RWPE2 (cell line): ENCODE measurements at regions not wholly inside any gene's neighbourhood (a gene's known extent, or its start where the extent isn't known, plus 50 kb on each side); places are given as distances from the start of the nearest gene placed in this dataset.

Experiments used
- ATAC-seq: fragments of 200-7000 bp; cut with Tn5 transposase; 3 replicates; pipeline ENCODE4 v1.9.1; 2021; ENCODE audit warnings: low read depth
- DNase-seq: peaks from one replicate; pipeline ENCODE4 v3.0.0-alpha.2; 2020; ENCODE audit warnings: low spot score
- H3K27ac ChIP-seq: fragments of 450-650 bp; 2 replicates; pipeline ENCODE4 v1.5.1; 2017; ENCODE audit warnings: mild to moderate bottlenecking; ENCODE audit not compliant: poor library complexity, severe bottlenecking
- H3K27me3 ChIP-seq: fragments of 250-450 bp; sonication (Bioruptor Pico); 2 replicates; pipeline ENCODE4 v1.5.1; 2021; ENCODE audit warnings: mild to moderate bottlenecking, moderate library complexity; ENCODE audit not compliant: insufficient read depth, poor library complexity, severe bottlenecking
- H3K36me3 ChIP-seq: fragments of 250-450 bp; sonication (Bioruptor Pico); 2 replicates; pipeline ENCODE4 v1.5.1; 2020; ENCODE audit warnings: low read depth, mild to moderate bottlenecking, moderate library complexity
- H3K4me1 ChIP-seq: fragments of 250-450 bp; sonication (Bioruptor Pico); 2 replicates; pipeline ENCODE4 v1.5.1; 2021; ENCODE audit warnings: mild to moderate bottlenecking, moderate library complexity; ENCODE audit not compliant: insufficient read depth, poor library complexity, severe bottlenecking
- H3K4me3 ChIP-seq: fragments of 250-450 bp; sonication (Bioruptor Pico); 2 replicates; pipeline ENCODE4 v1.5.1; 2021; ENCODE audit warnings: mild to moderate bottlenecking, moderate library complexity; ENCODE audit not compliant: severe bottlenecking
- H3K9me3 ChIP-seq: fragments of 250-450 bp; sonication (Bioruptor Pico); 2 replicates; pipeline ENCODE4 v1.5.1; 2021; ENCODE audit warnings: mild to moderate bottlenecking, moderate library complexity; ENCODE audit not compliant: severe bottlenecking
- TF ChIP-seq, protein P1 (sequence below): fragments of 450-650 bp; IDR thresholded peaks from one replicate; pipeline ENCODE4 v1.5.1; 2017; ENCODE audit warnings: mild to moderate bottlenecking, moderate library complexity; ENCODE audit not compliant: poor library complexity, severe bottlenecking

GRCh38 chr13:50141375-50141975 is 126.2 kb downstream of the KCNRG start:
- Histone ChIP-seq H3K4me3 (no peak overlapping the region), H3K36me3 (no peaks in the 10 kb centered on the region), H3K9me3 (no peaks in the 10 kb centered on the region), H3K27ac (no peak overlapping the region), H3K4me1 (no peaks in the 10 kb centered on the region), H3K27me3 (no peaks in the 10 kb centered on the region)
- DNase-seq = no peak
- ATAC-seq = no peak
- TF ChIP-seq, protein P1, sequence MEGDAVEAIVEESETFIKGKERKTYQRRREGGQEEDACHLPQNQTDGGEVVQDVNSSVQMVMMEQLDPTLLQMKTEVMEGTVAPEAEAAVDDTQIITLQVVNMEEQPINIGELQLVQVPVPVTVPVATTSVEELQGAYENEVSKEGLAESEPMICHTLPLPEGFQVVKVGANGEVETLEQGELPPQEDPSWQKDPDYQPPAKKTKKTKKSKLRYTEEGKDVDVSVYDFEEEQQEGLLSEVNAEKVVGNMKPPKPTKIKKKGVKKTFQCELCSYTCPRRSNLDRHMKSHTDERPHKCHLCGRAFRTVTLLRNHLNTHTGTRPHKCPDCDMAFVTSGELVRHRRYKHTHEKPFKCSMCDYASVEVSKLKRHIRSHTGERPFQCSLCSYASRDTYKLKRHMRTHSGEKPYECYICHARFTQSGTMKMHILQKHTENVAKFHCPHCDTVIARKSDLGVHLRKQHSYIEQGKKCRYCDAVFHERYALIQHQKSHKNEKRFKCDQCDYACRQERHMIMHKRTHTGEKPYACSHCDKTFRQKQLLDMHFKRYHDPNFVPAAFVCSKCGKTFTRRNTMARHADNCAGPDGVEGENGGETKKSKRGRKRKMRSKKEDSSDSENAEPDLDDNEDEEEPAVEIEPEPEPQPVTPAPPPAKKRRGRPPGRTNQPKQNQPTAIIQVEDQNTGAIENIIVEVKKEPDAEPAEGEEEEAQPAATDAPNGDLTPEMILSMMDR = no peak

DNA sequence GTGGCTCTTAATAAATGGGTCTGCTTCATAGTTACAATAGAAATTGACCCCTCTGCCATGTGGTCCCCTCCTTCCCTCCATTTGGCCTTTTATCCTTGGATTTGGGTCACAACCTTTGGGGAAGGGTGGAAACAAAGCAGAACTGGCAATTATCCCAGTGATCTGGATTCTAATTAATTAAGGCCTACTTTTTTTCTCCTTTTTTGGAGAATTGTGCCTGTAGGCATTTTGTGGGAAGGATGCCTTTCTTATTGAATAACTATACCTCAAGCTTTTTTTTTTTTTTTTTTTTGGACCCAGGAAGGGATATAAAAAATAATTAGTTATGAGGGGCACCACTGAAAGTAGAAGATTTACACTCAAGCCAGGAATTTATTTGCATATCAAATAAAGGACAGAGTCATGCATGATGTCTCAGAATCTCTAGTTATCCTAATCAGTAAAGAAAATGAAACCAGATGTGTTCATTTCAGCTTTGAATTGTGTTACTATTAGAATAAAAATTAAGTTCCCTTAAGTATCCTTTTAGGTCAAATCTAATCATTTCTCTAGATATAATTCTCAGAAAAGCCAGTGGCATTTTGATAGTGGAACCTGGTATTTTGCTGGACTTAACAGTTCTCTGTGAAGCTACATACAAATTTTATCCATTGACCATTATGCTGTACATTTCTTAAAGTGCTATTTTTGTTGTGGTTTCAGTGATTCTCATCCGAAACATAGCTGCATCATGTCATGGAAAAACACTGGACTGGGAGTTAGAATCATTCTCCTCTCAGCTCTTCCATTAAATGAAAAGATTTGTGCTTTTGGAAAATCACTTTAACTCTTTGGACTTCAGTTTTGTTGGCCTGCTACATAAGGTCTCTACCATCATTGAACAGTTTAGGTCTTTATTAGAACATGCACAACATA is 129.3 kb downstream of the KCNRG start:
- no peak overlapping the region for H3K4me3 ChIP-seq
- DNase-seq (no peak), ATAC-seq (no peak)
- TF ChIP-seq, protein P1 = no peak
- H3K9me3 ChIP-seq = no peaks in the 10 kb centered on the region
- no peak overlapping the region for H3K27ac ChIP-seq
- no peaks in the 10 kb centered on the region for H3K4me1 ChIP-seq
- no peaks in the 10 kb centered on the region for H3K36me3 ChIP-seq
- H3K27me3 ChIP-seq = no peaks in the 10 kb centered on the region

GRCh38 chr13:50149214-50149613 is 134.0 kb downstream of the KCNRG start:
- DNase-seq (no peak), ATAC-seq (no peak)
- peaks cover 4% of the 10 kb centered on the region for H3K4me1 ChIP-seq
- no peak overlapping the region for H3K4me3 ChIP-seq
- no peaks in the 10 kb centered on the region for H3K9me3 ChIP-seq
- no peaks in the 10 kb centered on the region for H3K36me3 ChIP-seq
- TF ChIP-seq, protein P1 = no peak
- no peaks in the 10 kb centered on the region for H3K27me3 ChIP-seq
- H3K27ac ChIP-seq = no peak overlapping the region

DNA sequence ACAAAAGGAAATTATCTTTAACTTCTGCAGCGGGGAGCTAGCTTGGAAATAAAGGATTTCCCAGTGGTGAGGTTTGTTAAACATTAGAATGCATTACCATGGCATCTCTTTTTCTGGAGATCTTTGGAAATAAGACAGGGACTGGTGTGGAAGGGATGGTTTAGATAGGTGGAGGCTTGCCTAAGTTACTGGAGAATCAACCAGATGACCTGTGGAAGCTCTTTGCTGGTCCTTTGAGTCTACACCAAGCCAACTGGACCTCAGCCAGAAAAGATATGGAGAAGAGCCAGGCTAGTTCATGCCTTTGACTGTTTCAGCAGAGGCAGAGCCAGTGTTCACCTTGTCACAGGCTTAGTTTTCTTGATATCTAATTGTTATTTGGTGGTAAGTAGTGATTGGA is 134.7 kb downstream of the KCNRG start:
- TF ChIP-seq, protein P1 = no peak
- no peak for ATAC-seq
- Histone ChIP-seq H3K27me3 (no peaks in the 10 kb centered on the region), H3K4me3 (no peak overlapping the region), H3K4me1 (peaks cover 4% of the 10 kb centered on the region), H3K9me3 (no peaks in the 10 kb centered on the region), H3K27ac (no peak overlapping the region), H3K36me3 (no peaks in the 10 kb centered on the region)
- no peak for DNase-seq

- H3K36me3 ChIP-seq = no peaks in the 10 kb centered on the region
- no peaks in the 10 kb centered on the region for H3K27me3 ChIP-seq
- ATAC-seq (no peak), DNase-seq (no peak)
- H3K4me1 ChIP-seq = peaks cover 4% of the 10 kb centered on the region
- H3K9me3 ChIP-seq = no peaks in the 10 kb centered on the region
- H3K27ac ChIP-seq = no peak overlapping the region
- no peak overlapping the region for H3K4me3 ChIP-seq
- TF ChIP-seq, protein P1 = no peak
Observed at GRCh38 chr13:50152224-50152623, 137.0 kb downstream of the KCNRG start.
